Progenitor cell of endocrine pancreas (in vitro differentiated cells): ENCODE measurements at regions not wholly inside any gene's neighbourhood (a gene's known extent, or its start where the extent isn't known, plus 50 kb on each side); places are given as distances from the start of the nearest gene placed in this dataset.

Experiments used
- DNase-seq: peaks from one replicate; pipeline ENCODE4 v3.0.0; 2021; ENCODE audit warnings: low spot score; ENCODE audit not compliant: unreplicated experiment
- H3K27ac Mint-ChIP-seq: 2 replicates; pipeline ENCODE4 v1.8.0; 2021; ENCODE audit warnings: mild to moderate bottlenecking, moderate library complexity, mixed read lengths
- H3K27me3 Mint-ChIP-seq: 2 replicates; pipeline ENCODE4 v1.8.0; 2021; ENCODE audit warnings: mixed read lengths
- H3K36me3 Mint-ChIP-seq: 2 replicates; pipeline ENCODE4 v1.8.0; 2022; ENCODE audit warnings: mixed read lengths; ENCODE audit not compliant: insufficient read depth
- H3K4me1 Mint-ChIP-seq: 2 replicates; pipeline ENCODE4 v1.8.0; 2021; ENCODE audit warnings: low read depth, mixed read lengths
- H3K4me3 Mint-ChIP-seq: 2 replicates; pipeline ENCODE4 v1.8.0; 2021; ENCODE audit warnings: low read depth, mild to moderate bottlenecking, moderate library complexity, mixed read lengths
- H3K9me3 Mint-ChIP-seq: 2 replicates; pipeline ENCODE4 v1.8.0; 2021; ENCODE audit warnings: low read depth, mixed read lengths
- CTCF ChIP-seq: fragments of 200-600 bp; sonication (generic); IDR thresholded peaks from one replicate; pipeline ENCODE4 v1.5.0; 2021; ENCODE audit warnings: antibody characterized with exemption, mild to moderate bottlenecking; ENCODE audit not compliant: unreplicated experiment

GRCh38 chr2:22361571-22361970 is 1023.4 kb upstream of the KLHL29 start:
- H3K4me3 Mint-ChIP-seq = no peak overlapping the region
- no peak for TF ChIP-seq CTCF
- no peak for DNase-seq
- no peaks in the 10 kb centered on the region for H3K36me3 Mint-ChIP-seq
- H3K27ac Mint-ChIP-seq = no peak overlapping the region
- no peaks in the 10 kb centered on the region for H3K9me3 Mint-ChIP-seq
- H3K4me1 Mint-ChIP-seq = no peaks in the 10 kb centered on the region
- no peaks in the 10 kb centered on the region for H3K27me3 Mint-ChIP-seq

DNA sequence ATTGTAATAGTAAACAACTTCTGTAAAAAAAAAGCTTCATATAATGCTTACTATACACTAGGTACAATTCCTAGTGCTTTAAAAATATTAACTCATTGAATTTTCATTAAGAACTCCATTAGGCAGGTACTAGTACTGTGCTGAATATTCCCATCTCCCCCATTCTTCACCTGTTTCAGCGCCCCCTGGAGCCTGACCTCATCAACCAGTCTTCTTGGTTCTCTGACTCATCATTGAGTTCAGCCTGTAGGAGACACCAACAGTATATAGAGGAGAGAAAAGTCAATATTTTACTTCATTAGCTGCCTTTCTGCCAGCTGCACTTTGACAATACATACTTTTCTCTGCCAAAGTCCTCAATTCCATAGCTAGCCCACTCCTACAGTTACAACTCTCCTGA is 1009.9 kb upstream of the KLHL29 start:
- Mint-ChIP-seq H3K36me3 (no peaks in the 10 kb centered on the region), H3K27ac (no peak overlapping the region), H3K4me1 (no peaks in the 10 kb centered on the region), H3K27me3 (no peaks in the 10 kb centered on the region), H3K9me3 (no peaks in the 10 kb centered on the region), H3K4me3 (no peak overlapping the region)
- no peak for DNase-seq
- TF ChIP-seq CTCF = peak; percentile 31

GRCh38 chr2:22377268-22377667 is 1007.7 kb upstream of the KLHL29 start:
- no peak overlapping the region for H3K4me3 Mint-ChIP-seq
- no peak for TF ChIP-seq CTCF
- no peak overlapping the region for H3K27ac Mint-ChIP-seq
- H3K4me1 Mint-ChIP-seq = no peaks in the 10 kb centered on the region
- DNase-seq = no peak
- H3K9me3 Mint-ChIP-seq = no peaks in the 10 kb centered on the region
- no peaks in the 10 kb centered on the region for H3K36me3 Mint-ChIP-seq
- no peaks in the 10 kb centered on the region for H3K27me3 Mint-ChIP-seq

DNA sequence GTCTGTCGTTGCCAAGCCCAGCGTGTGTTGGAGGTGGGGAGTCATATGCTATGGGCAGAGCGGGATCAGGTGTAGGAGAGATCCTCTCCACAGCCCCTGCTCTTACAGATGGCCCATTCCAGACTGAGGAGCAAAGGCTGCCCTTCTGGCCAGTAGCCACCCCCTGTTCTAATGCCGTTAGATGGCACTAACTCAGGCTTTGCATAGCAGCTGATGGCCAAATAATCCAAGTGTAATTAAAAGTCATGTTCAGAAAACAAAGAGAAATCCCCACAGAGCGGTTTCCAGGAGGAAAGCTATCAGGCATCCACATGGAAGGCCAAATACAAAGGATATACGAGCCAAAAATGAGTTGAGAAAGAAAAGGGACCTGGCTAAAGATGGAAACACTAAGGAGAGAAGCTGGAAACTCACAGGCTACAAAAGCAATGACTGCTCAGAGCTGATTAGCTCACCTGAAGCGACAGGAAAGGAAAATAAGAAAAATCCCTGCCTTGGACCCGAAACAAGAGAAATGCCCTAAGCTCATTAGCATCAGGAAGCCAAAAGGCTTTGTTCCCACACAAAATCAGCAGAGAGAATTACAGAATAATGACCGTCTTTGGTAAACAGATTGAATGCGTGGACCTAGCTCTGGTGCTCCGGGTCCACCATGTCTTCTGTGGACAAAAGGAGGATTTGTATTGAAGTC is 1002.4 kb upstream of the KLHL29 start:
- no peak overlapping the region for H3K27ac Mint-ChIP-seq
- DNase-seq = no peak
- H3K36me3 Mint-ChIP-seq = no peaks in the 10 kb centered on the region
- no peak overlapping the region for H3K4me3 Mint-ChIP-seq
- TF ChIP-seq CTCF = no peak
- H3K9me3 Mint-ChIP-seq = no peaks in the 10 kb centered on the region
- no peaks in the 10 kb centered on the region for H3K4me1 Mint-ChIP-seq
- H3K27me3 Mint-ChIP-seq = no peaks in the 10 kb centered on the region

DNA sequence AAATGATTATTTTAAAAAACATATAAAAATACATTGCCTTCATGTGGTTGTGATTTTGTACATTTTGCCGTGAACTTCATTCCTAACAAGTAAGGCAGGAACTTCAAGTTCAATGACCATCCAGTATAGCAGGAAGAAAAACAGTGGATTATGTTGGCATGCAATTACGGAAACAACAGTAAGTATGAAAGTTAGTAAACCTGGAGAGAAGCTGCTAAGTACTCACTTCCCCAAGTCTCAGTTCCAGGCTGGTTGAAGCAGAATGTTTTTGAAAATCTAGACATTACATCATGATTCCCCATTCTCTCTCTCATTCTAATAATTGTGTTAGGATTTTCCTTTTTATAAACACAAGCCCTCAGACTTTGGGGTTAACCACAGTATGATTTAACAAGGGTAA is 987.1 kb upstream of the KLHL29 start:
- H3K27ac Mint-ChIP-seq = no peak overlapping the region
- H3K27me3 Mint-ChIP-seq = no peaks in the 10 kb centered on the region
- H3K9me3 Mint-ChIP-seq = no peaks in the 10 kb centered on the region
- H3K4me3 Mint-ChIP-seq = no peak overlapping the region
- H3K36me3 Mint-ChIP-seq = no peaks in the 10 kb centered on the region
- TF ChIP-seq CTCF = no peak
- DNase-seq = no peak
- no peaks in the 10 kb centered on the region for H3K4me1 Mint-ChIP-seq
